ENCODE measurements at regions not wholly inside any gene's neighbourhood (a gene's known extent, or its start where the extent isn't known, plus 50 kb on each side); places are given as distances from the start of the nearest gene placed in this dataset.
"Not testable (repeated sequence)": the region's sequence is repeated elsewhere in the genome, so short reads cannot be mapped to it uniquely, and the experiment has no call there.

DNA sequence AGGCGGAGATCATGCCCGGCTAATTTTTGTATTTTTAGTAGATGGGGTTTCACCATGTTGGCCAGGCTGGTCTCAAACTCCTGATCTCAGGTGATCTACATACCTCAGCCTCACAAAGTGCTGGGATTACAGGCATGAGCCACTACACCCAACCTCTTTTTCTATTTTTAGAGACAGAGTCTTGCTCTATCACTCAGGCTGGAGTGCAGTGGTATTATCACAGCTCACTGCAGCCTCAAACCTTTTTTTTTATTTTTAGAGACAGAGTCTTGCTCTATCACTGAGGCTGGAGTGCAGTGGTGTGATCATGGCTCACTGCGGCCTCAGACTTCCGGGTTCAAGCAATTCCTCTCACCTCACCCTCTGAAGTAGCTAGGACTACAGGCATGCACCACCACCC, 64.6 kb upstream of the ADGRL1 start:
- TF ChIP-seq, protein P1, sequence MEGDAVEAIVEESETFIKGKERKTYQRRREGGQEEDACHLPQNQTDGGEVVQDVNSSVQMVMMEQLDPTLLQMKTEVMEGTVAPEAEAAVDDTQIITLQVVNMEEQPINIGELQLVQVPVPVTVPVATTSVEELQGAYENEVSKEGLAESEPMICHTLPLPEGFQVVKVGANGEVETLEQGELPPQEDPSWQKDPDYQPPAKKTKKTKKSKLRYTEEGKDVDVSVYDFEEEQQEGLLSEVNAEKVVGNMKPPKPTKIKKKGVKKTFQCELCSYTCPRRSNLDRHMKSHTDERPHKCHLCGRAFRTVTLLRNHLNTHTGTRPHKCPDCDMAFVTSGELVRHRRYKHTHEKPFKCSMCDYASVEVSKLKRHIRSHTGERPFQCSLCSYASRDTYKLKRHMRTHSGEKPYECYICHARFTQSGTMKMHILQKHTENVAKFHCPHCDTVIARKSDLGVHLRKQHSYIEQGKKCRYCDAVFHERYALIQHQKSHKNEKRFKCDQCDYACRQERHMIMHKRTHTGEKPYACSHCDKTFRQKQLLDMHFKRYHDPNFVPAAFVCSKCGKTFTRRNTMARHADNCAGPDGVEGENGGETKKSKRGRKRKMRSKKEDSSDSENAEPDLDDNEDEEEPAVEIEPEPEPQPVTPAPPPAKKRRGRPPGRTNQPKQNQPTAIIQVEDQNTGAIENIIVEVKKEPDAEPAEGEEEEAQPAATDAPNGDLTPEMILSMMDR (conservative IDR thresholded peaks at IDR 0.05; ENCODE audit: low read length): not testable (repeated sequence)
- not testable (repeated sequence) for TF ChIP-seq EZH2phosphoT487 (IDR thresholded peaks at IDR 0.05; ENCODE audit: borderline replicate concordance)
